ENCODE measurements at regions not wholly inside any gene's neighbourhood (a gene's known extent, or its start where the extent isn't known, plus 50 kb on each side); places are given as distances from the start of the nearest gene placed in this dataset.

GRCh38 chr3:69539134-69539533, 153.2 kb upstream of the FRMD4B start:
- 37 to 44% methylated on average over 2 of the region's 2 CpGs for WGBS, 2 donors
- DNase-seq = no peak
- no peak overlapping the region for H3K27ac ChIP-seq
- no peak overlapping the region for H3K4me3 ChIP-seq
- no peak for ATAC-seq (ENCODE audit: low FRiP score in 2 of 2)
- no peaks in the 10 kb centered on the region for H3K36me3 ChIP-seq
- TF ChIP-seq EP300 (IDR thresholded peaks at IDR 0.05) (no peak), POLR2AphosphoS5 (IDR thresholded peaks at IDR 0.05) (no peak), POLR2A (IDR thresholded peaks at IDR 0.05) (no peak)
- TF ChIP-seq, protein P1, sequence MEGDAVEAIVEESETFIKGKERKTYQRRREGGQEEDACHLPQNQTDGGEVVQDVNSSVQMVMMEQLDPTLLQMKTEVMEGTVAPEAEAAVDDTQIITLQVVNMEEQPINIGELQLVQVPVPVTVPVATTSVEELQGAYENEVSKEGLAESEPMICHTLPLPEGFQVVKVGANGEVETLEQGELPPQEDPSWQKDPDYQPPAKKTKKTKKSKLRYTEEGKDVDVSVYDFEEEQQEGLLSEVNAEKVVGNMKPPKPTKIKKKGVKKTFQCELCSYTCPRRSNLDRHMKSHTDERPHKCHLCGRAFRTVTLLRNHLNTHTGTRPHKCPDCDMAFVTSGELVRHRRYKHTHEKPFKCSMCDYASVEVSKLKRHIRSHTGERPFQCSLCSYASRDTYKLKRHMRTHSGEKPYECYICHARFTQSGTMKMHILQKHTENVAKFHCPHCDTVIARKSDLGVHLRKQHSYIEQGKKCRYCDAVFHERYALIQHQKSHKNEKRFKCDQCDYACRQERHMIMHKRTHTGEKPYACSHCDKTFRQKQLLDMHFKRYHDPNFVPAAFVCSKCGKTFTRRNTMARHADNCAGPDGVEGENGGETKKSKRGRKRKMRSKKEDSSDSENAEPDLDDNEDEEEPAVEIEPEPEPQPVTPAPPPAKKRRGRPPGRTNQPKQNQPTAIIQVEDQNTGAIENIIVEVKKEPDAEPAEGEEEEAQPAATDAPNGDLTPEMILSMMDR (IDR thresholded peaks at IDR 0.05) = no peak
- H3K9me3 ChIP-seq = no peaks in the 10 kb centered on the region
- peaks cover 9 to 23% (median 16%) of the 10 kb centered on the region in 4 donors for H3K4me1 ChIP-seq
- H3K27me3 ChIP-seq = peaks cover 0 to 13% (median 0%) of the 10 kb centered on the region in 4 donors

GRCh38 chr3:69538281-69538680, 152.4 kb upstream of the FRMD4B start:
- ATAC-seq (ENCODE audit: low FRiP score in 2 of 2) (no peak), DNase-seq (no peak)
- no peak overlapping the region for H3K27ac ChIP-seq
- H3K9me3 ChIP-seq = no peaks in the 10 kb centered on the region
- peaks cover 0 to 13% (median 0%) of the 10 kb centered on the region in 4 donors for H3K27me3 ChIP-seq
- no peak overlapping the region for H3K4me3 ChIP-seq
- WGBS, 2 donors = 65 to 86% methylated on average over 1 of the region's 1 CpG
- no peak for TF ChIP-seq POLR2AphosphoS5 (IDR thresholded peaks at IDR 0.05)
- TF ChIP-seq POLR2A (IDR thresholded peaks at IDR 0.05) = no peak
- TF ChIP-seq, protein P1 (IDR thresholded peaks at IDR 0.05) = no peak
- TF ChIP-seq EP300 (IDR thresholded peaks at IDR 0.05) = no peak
- peaks cover 9 to 23% (median 16%) of the 10 kb centered on the region in 4 donors for H3K4me1 ChIP-seq
- H3K36me3 ChIP-seq = no peaks in the 10 kb centered on the region

GRCh38 chr3:69536306-69537020, 150.6 kb upstream of the FRMD4B start:
- WGBS, 2 donors = 82 to 88% methylated on average over 8 to 19 of the region's 19 CpGs
- peaks cover 0 to under 1% (median 0%) of the 10 kb centered on the region in 4 donors for H3K27me3 ChIP-seq
- no peak overlapping the region for H3K27ac ChIP-seq
- TF ChIP-seq EP300 (IDR thresholded peaks at IDR 0.05) = no peak
- TF ChIP-seq POLR2A (IDR thresholded peaks at IDR 0.05) = no peak
- TF ChIP-seq, protein P1 (IDR thresholded peaks at IDR 0.05) = no peak
- TF ChIP-seq POLR2AphosphoS5 (IDR thresholded peaks at IDR 0.05) = no peak
- H3K9me3 ChIP-seq = no peaks in the 10 kb centered on the region
- H3K4me3 ChIP-seq = no peak overlapping the region
- ATAC-seq (ENCODE audit: low FRiP score in 2 of 2) = no peak
- DNase-seq = peak in 1 of 2 donors; percentile 54
- peaks cover 0 to 11% (median 8%) of the 10 kb centered on the region in 4 donors for H3K4me1 ChIP-seq
- no peaks in the 10 kb centered on the region for H3K36me3 ChIP-seq

DNA sequence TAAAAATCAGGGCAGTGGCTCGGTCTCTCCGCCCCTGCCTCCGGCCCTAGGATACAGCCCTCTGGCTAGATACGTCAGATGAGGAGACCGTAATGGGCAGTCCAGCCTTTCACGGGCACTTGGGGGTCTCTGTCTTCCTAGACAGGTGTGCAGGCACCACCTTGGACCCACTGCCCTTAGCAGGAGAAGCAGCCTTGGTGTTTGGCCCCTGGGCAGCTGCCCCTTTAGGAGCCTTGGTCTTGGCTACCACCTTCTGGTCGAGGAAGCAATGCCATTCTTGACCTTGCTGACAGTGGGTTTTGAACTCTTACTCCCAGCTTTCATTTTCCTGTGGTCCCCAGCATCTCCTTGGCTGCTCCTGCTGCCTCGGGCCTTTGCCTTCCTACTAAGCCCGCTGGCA, 149.7 kb upstream of the FRMD4B start:
- Histone ChIP-seq H3K4me3 (no peak overlapping the region), H3K9me3 (no peaks in the 10 kb centered on the region), H3K27me3 (no peaks in the 10 kb centered on the region), H3K4me1 (peaks cover 0 to 6% (median under 1%) of the 10 kb centered on the region in 4 donors), H3K36me3 (no peaks in the 10 kb centered on the region), H3K27ac (no peak overlapping the region)
- no peak for DNase-seq
- 91 to 96% methylated on average over 3 to 9 of the region's 9 CpGs for WGBS, 2 donors
- no peak for ATAC-seq (ENCODE audit: low FRiP score in 2 of 2)
- TF ChIP-seq POLR2A (IDR thresholded peaks at IDR 0.05) = no peak
- no peak for TF ChIP-seq POLR2AphosphoS5 (IDR thresholded peaks at IDR 0.05)
- no peak for TF ChIP-seq EP300 (IDR thresholded peaks at IDR 0.05)
- TF ChIP-seq, protein P1 (IDR thresholded peaks at IDR 0.05) = no peak
